Duodenal mucosa (tissue), 2 donors: ENCODE measurements at regions not wholly inside any gene's neighbourhood (a gene's known extent, or its start where the extent isn't known, plus 50 kb on each side); places are given as distances from the start of the nearest gene placed in this dataset.
"Not testable (repeated sequence)": the region's sequence is repeated elsewhere in the genome, so short reads cannot be mapped to it uniquely, and the experiment has no call there.

Experiments
- H3K27ac ChIP-seq: one replicate; pipeline ENCODE4 v1.7.0; 2013; ENCODE audit warnings: low read depth, low read length
- H3K27me3 ChIP-seq, 2 donors: one replicate each; pipeline ENCODE4 v1.7.0; 2013; ENCODE audit warnings: low read length in 2 of 2, control low read depth in 1 of 2; ENCODE audit not compliant: insufficient read depth in 2 of 2, control insufficient read depth in 1 of 2
- H3K36me3 ChIP-seq, 2 donors: one replicate each; pipeline ENCODE4 v1.7.0; 2013; ENCODE audit warnings: low read length in 2 of 2, control low read depth in 1 of 2; ENCODE audit not compliant: insufficient read depth in 2 of 2, control insufficient read depth in 1 of 2
- H3K4me1 ChIP-seq, 2 donors: one replicate each; pipeline ENCODE4 v1.7.0; 2013; ENCODE audit warnings: low read length in 2 of 2, control low read depth in 1 of 2; ENCODE audit not compliant: insufficient read depth in 2 of 2, control insufficient read depth in 1 of 2
- H3K4me3 ChIP-seq, 2 donors: one replicate each; pipeline ENCODE4 v1.7.0; 2013; ENCODE audit warnings: low read length in 2 of 2, low read depth in 1 of 2
- H3K9ac ChIP-seq, 2 donors: one replicate each; pipeline ENCODE4 v1.7.0; 2013; ENCODE audit warnings: low read length in 2 of 2, low read depth in 1 of 2
- H3K9me3 ChIP-seq, 2 donors: one replicate each; pipeline ENCODE4 v1.7.0; 2013; ENCODE audit warnings: low read length in 2 of 2, control low read depth in 1 of 2; ENCODE audit not compliant: control insufficient read depth in 1 of 2

DNA sequence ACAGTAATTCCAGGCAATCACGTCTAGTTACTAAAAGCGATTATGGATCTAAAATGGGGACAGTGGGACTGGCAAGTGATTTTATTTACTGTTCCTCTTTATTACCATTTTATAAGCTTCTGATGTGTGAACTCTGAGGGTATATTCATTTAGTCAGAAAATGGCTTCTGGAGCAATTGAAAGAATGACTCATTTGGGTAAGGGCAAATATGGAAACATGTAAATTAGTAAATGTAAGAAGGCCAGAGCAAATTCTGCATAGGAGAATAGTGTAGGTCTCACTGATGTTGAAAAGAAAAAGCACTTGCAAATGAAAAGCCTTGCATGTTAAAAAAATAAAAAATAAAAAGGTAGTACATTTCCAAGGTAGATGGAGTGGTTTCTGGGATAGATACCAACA, 262.2 kb downstream of the KLF5 start:
- H3K4me3 ChIP-seq: no peak overlapping the region
- H3K4me1 ChIP-seq: peaks cover 6 to 7% of the 10 kb centered on the region in 2 donors
- H3K9ac ChIP-seq: no peak overlapping the region
- no peaks in the 10 kb centered on the region for H3K27me3 ChIP-seq
- no peaks in the 10 kb centered on the region for H3K36me3 ChIP-seq
- H3K27ac ChIP-seq: no peak overlapping the region
- no peaks in the 10 kb centered on the region for H3K9me3 ChIP-seq

GRCh38 chr13:73317140-73317539, 258.3 kb downstream of the KLF5 start:
- Histone ChIP-seq H3K4me1 (no peaks in the 10 kb centered on the region), H3K4me3 (no peak overlapping the region), H3K9ac (no peak overlapping the region), H3K36me3 (no peaks in the 10 kb centered on the region), H3K9me3 (peaks cover 2 to 14% of the 10 kb centered on the region in 2 donors), H3K27me3 (no peaks in the 10 kb centered on the region), H3K27ac (no peak overlapping the region)

- Histone ChIP-seq H3K4me3 (no peak overlapping the region), H3K9me3 (peaks cover 2 to 22% of the 10 kb centered on the region in 2 donors), H3K9ac (no peak overlapping the region), H3K36me3 (no peaks in the 10 kb centered on the region), H3K4me1 (no peaks in the 10 kb centered on the region), H3K27ac (no peak overlapping the region), H3K27me3 (no peaks in the 10 kb centered on the region)
Observed at GRCh38 chr13:73310366-73310765, 251.6 kb downstream of the KLF5 start.

DNA sequence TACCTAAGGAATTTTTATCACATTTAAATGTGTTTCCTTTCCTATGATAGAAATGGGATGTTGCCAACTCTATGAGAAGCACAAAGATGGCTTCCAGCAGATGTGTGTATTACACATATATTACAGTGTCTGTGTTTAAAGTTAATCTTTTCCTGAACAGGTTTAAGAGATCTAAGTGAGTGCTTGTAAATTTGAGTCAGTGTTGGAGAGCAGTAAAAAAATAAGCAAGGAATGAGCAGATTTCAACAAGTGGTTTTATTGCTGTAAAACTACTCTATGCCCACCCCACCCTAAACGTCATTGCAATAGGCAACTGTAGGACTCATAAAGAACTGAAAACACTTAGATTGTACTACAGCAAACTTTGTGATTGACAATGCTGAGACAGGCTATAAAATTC, 248.7 kb downstream of the KLF5 start:
- Histone ChIP-seq H3K36me3 (no peaks in the 10 kb centered on the region), H3K4me3 (no peak overlapping the region), H3K27ac (no peak overlapping the region), H3K9me3 (peaks cover 0 to 8% of the 10 kb centered on the region in 2 donors), H3K9ac (no peak overlapping the region), H3K27me3 (no peaks in the 10 kb centered on the region), H3K4me1 (peaks cover 0 to 7% of the 10 kb centered on the region in 2 donors)

DNA sequence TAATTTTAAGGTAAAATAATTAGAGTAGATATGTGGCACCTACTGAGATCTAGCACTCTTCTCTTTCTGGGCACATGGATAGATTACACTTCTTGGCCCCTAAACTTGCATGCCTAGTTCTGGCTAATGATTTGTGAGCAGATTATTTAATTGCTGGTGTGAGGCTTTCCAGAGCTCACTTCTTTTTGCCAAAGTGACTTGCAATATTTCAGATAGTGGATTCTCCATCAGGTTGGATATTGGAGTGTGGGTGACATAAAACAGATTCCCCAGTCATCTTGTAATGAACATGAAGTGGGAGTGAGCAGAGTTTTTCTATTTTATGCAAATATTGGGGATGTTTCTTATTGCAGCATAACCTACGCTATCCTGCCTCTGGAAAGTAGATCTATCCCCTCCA, 247.9 kb downstream of the KLF5 start:
- Histone ChIP-seq H3K4me1 (peaks cover 0 to 12% of the 10 kb centered on the region in 2 donors), H3K9me3 (peaks cover 0 to 8% of the 10 kb centered on the region in 2 donors), H3K27ac (no peak overlapping the region), H3K27me3 (no peaks in the 10 kb centered on the region), H3K9ac (no peak overlapping the region), H3K4me3 (no peak overlapping the region), H3K36me3 (no peaks in the 10 kb centered on the region)

GRCh38 chr13:73304442-73304841, 245.6 kb downstream of the KLF5 start:
- Histone ChIP-seq H3K27me3 (no peaks in the 10 kb centered on the region), H3K27ac (no peak overlapping the region), H3K36me3 (no peaks in the 10 kb centered on the region), H3K9ac (no peak overlapping the region), H3K4me3 (no peak overlapping the region), H3K4me1 (peaks cover 0 to 14% of the 10 kb centered on the region in 2 donors), H3K9me3 (no peaks in the 10 kb centered on the region)

GRCh38 chr13:73303851-73304250, 245.0 kb downstream of the KLF5 start:
- Histone ChIP-seq H3K27me3 (no peaks in the 10 kb centered on the region), H3K36me3 (no peaks in the 10 kb centered on the region), H3K4me1 (peaks cover 0 to 14% of the 10 kb centered on the region in 2 donors), H3K9ac (no peak overlapping the region), H3K9me3 (no peaks in the 10 kb centered on the region), H3K27ac (no peak overlapping the region), H3K4me3 (no peak overlapping the region)

- H3K27me3 ChIP-seq, H3K9ac ChIP-seq: not testable (repeated sequence)
Observed at GRCh38 chr13:73301622-73302021, 242.8 kb downstream of the KLF5 start.

GRCh38 chr13:73300718-73301425, 242.1 kb downstream of the KLF5 start:
- Histone ChIP-seq H3K9me3 (no peaks in the 10 kb centered on the region), H3K4me1 (peaks cover 0 to 14% of the 10 kb centered on the region in 2 donors), H3K4me3 (no peak overlapping the region), H3K36me3 (no peaks in the 10 kb centered on the region), H3K9ac (no peak overlapping the region), H3K27ac (no peak overlapping the region), H3K27me3 (no peaks in the 10 kb centered on the region)

More at GRCh38 chr13:73301622-73302021, 242.8 kb downstream of the KLF5 start:
- not testable (repeated sequence) for H3K27ac ChIP-seq, H3K9me3 ChIP-seq, H3K4me3 ChIP-seq, H3K36me3 ChIP-seq
- H3K4me1 ChIP-seq: peaks cover 0 to 14% of the 10 kb centered on the region in 2 donors

GRCh38 chr13:73299787-73300186, 241.0 kb downstream of the KLF5 start:
- H3K9ac ChIP-seq: no peak overlapping the region
- no peaks in the 10 kb centered on the region for H3K27me3 ChIP-seq
- no peak overlapping the region for H3K4me3 ChIP-seq
- peaks cover 0 to 14% of the 10 kb centered on the region in 2 donors for H3K4me1 ChIP-seq
- H3K27ac ChIP-seq: no peak overlapping the region
- H3K9me3 ChIP-seq: no peaks in the 10 kb centered on the region
- H3K36me3 ChIP-seq: no peaks in the 10 kb centered on the region
